ENCODE measurements at regions not wholly inside any gene's neighbourhood (a gene's known extent, or its start where the extent isn't known, plus 50 kb on each side); places are given as distances from the start of the nearest gene placed in this dataset.

GRCh38 chr5:133753856-133754255, 141.5 kb upstream of the FSTL4 start:
- TF ChIP-seq CTCF (conservative IDR thresholded peaks at IDR 0.05; ENCODE audit: low read depth, low read length) (no peak), EZH2 (IDR thresholded peaks at IDR 0.05; ENCODE audit: borderline replicate concordance, low read depth, low read length, poor library complexity, severe bottlenecking) (no peak)
